CD14-positive monocyte (primary cell): ENCODE measurements at regions not wholly inside any gene's neighbourhood (a gene's known extent, or its start where the extent isn't known, plus 50 kb on each side); places are given as distances from the start of the nearest gene placed in this dataset.

Source experiments
- DNase-seq, 3 donors: peaks; one replicate each; pipeline ENCODE4 v3.0.0-alpha.2; 2011 to 2022
- H2AFZ ChIP-seq: 2 replicates; pipeline ENCODE4 v1.6.0; 2012; ENCODE audit warnings: mild to moderate bottlenecking, low read depth, low read length, inconsistent platforms; ENCODE audit not compliant: insufficient read depth, poor library complexity, severe bottlenecking
- H3K27ac ChIP-seq, 2 donors: 1 replicate in 1 of 2; 2 replicates in 1 of 2; pipeline ENCODE4 v1.5.1; 2012 to 2013; ENCODE audit warnings: low read length in 2 of 2, control low read depth in 1 of 2, inconsistent platforms in 1 of 2, low read depth in 1 of 2, mild to moderate bottlenecking in 1 of 2
- H3K27me3 ChIP-seq, 2 donors: one replicate each; pipeline versions ENCODE4 v1.6.0 to v1.6.1; 2011 to 2013; ENCODE audit warnings: low read length in 2 of 2; ENCODE audit not compliant: control insufficient read depth in 2 of 2, insufficient read depth in 2 of 2
- H3K36me3 ChIP-seq, 2 donors: replicated peaks in 1 of 2; 1 replicate in 1 of 2; 2 replicates in 1 of 2; pipeline versions ENCODE4 v1.5.1 to v1.6.1; 2012 to 2013; ENCODE audit warnings: low read length in 2 of 2, control low read depth in 1 of 2, inconsistent platforms in 1 of 2, mild to moderate bottlenecking in 1 of 2; ENCODE audit not compliant: insufficient read depth in 2 of 2, control insufficient read depth in 1 of 2
- H3K4me1 ChIP-seq, 2 donors: 1 replicate in 1 of 2; 2 replicates in 1 of 2; pipeline versions ENCODE4 v1.5.1 to v1.6.1; 2012 to 2013; ENCODE audit warnings: low read length in 2 of 2, control low read depth in 1 of 2, inconsistent platforms in 1 of 2, mild to moderate bottlenecking in 1 of 2, moderate library complexity in 1 of 2; ENCODE audit not compliant: insufficient read depth in 2 of 2, control insufficient read depth in 1 of 2
- H3K4me2 ChIP-seq: replicated peaks from 2 replicates; pipeline ENCODE3; 2012; ENCODE audit warnings: low read length, moderate library complexity, mild to moderate bottlenecking; ENCODE audit not compliant: poor library complexity, severe bottlenecking; ENCODE audit errors: extremely low read depth
- H3K4me3 ChIP-seq, 3 experiments: fragments of 200-600 bp in 1 of 3; sonication (generic) in 1 of 3; replicated peaks in 1 of 3; 1 replicate in 2 of 3; 2 replicates in 1 of 3; pipeline ENCODE4 v1.5.1; 2011 to 2013; ENCODE audit warnings: low read length in 3 of 3, mild to moderate bottlenecking in 3 of 3, control low read depth in 2 of 3, low read depth in 2 of 3, inconsistent platforms in 1 of 3, moderate library complexity in 1 of 3
- H3K79me2 ChIP-seq: 2 replicates; pipeline ENCODE4 v1.6.0; 2012; ENCODE audit warnings: mild to moderate bottlenecking, control low read depth, inconsistent platforms, low read length, moderate library complexity; ENCODE audit not compliant: insufficient read depth
- H3K9ac ChIP-seq: 2 replicates; pipeline ENCODE4 v1.6.0; 2017; ENCODE audit warnings: low read length, mild to moderate bottlenecking; ENCODE audit not compliant: insufficient read depth, poor library complexity, severe bottlenecking
- H3K9me3 ChIP-seq, 2 donors: replicated peaks in 1 of 2; 1 replicate in 1 of 2; 2 replicates in 1 of 2; pipeline versions ENCODE4 v1.5.1 to v1.6.1; 2012 to 2013; ENCODE audit warnings: low read length in 2 of 2, control low read depth in 1 of 2; ENCODE audit not compliant: control insufficient read depth in 1 of 2, insufficient read depth in 1 of 2
- H4K20me1 ChIP-seq: 2 replicates; pipeline ENCODE4 v1.6.0; 2012; ENCODE audit warnings: mild to moderate bottlenecking, low read length, control low read depth, moderate library complexity; ENCODE audit not compliant: insufficient read depth
- H3K27ac Mint-ChIP-seq, 7 donors: one replicate each; pipeline ENCODE4 v1.8.0; 2020; ENCODE audit warnings: mild to moderate bottlenecking in 7 of 7, mixed read lengths in 7 of 7, moderate library complexity in 6 of 7, inconsistent platforms in 2 of 7
- H3K27me3 Mint-ChIP-seq, 3 donors: one replicate each; pipeline ENCODE4 v1.8.0; 2021 to 2022; ENCODE audit warnings: low read depth in 3 of 3, mild to moderate bottlenecking in 3 of 3, mixed read lengths in 3 of 3, moderate library complexity in 3 of 3, inconsistent platforms in 1 of 3
- H3K36me3 Mint-ChIP-seq, 2 donors: one replicate each; pipeline ENCODE4 v1.8.0; 2020; ENCODE audit warnings: mixed read lengths in 2 of 2, inconsistent platforms in 1 of 2, mild to moderate bottlenecking in 1 of 2
- H3K4me1 Mint-ChIP-seq: one replicate; pipeline ENCODE4 v1.8.0; 2020; ENCODE audit warnings: mild to moderate bottlenecking, mixed read lengths
- H3K4me3 Mint-ChIP-seq, 2 donors: one replicate each; pipeline ENCODE4 v1.8.0; 2020; ENCODE audit warnings: mild to moderate bottlenecking in 2 of 2, mixed read lengths in 2 of 2, moderate library complexity in 1 of 2
- H3K9me3 Mint-ChIP-seq, 7 donors: one replicate each; pipeline ENCODE4 v1.8.0; 2020 to 2022; ENCODE audit warnings: mixed read lengths in 7 of 7, mild to moderate bottlenecking in 6 of 7, moderate library complexity in 6 of 7, inconsistent platforms in 2 of 7
- WGBS: methylation state at CpG from one replicate; pipeline ENCODE4 v1.1.5; 2013; ENCODE audit warnings: missing lambda C conversion rate; ENCODE audit not compliant: insufficient coverage; 5-methylcytosine and 5-hydroxymethylcytosine counted together
- intact Hi-C, 2 donors: fragments of 100-400 bp; cut with micrococcal nuclease; formaldehyde crosslinking; loops; one replicate each; pipeline versions ENCODE4 v1.15.0 to v1.15.1; 2023
- TF ChIP-seq, protein P1 (sequence below): fragments of 200-600 bp; IDR thresholded peaks from one replicate; pipeline ENCODE4 v1.8.0; 2022; ENCODE audit warnings: antibody characterized with exemption, mild to moderate bottlenecking

DNA sequence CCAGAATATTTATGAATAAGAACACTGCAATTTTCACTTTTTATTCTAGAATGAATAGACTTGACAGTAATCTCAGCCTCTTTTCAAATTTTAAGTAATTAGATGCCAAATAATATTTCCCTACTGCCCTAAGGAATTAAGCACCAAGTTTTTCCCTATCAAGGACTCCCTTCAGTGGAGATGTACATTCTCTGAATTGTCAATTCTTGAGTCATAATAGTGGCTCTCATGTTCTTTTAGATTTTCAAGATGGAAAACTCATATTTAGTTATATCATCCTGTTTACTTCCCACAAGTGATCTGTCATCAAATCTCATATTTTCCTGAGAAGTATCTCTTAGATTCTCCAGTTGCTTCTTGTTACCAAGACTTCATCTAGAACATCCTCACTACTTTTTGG is 1248.9 kb upstream of the CHAC2 start:
- Histone ChIP-seq H3K4me1 (no peaks in the 10 kb centered on the region), H3K79me2 (no peaks in the 10 kb centered on the region), H3K27ac (no peak overlapping the region), H3K36me3 (no peaks in the 10 kb centered on the region), H3K27me3 (no peaks in the 10 kb centered on the region), H3K4me3 (no peak overlapping the region), H3K9me3 (no peaks in the 10 kb centered on the region), H3K4me2 (no peak overlapping the region), H4K20me1 (no peaks in the 10 kb centered on the region), H3K9ac (no peak overlapping the region), H2AFZ (no peak overlapping the region)
- Mint-ChIP-seq H3K27ac (no peak overlapping the region), H3K36me3 (no peaks in the 10 kb centered on the region), H3K4me3 (no peak overlapping the region), H3K27me3 (no peaks in the 10 kb centered on the region), H3K4me1 (no peaks in the 10 kb centered on the region), H3K9me3 (peaks cover 0 to 6% (median 0%) of the 10 kb centered on the region in 7 donors)
- no peak for DNase-seq
- TF ChIP-seq, protein P1, sequence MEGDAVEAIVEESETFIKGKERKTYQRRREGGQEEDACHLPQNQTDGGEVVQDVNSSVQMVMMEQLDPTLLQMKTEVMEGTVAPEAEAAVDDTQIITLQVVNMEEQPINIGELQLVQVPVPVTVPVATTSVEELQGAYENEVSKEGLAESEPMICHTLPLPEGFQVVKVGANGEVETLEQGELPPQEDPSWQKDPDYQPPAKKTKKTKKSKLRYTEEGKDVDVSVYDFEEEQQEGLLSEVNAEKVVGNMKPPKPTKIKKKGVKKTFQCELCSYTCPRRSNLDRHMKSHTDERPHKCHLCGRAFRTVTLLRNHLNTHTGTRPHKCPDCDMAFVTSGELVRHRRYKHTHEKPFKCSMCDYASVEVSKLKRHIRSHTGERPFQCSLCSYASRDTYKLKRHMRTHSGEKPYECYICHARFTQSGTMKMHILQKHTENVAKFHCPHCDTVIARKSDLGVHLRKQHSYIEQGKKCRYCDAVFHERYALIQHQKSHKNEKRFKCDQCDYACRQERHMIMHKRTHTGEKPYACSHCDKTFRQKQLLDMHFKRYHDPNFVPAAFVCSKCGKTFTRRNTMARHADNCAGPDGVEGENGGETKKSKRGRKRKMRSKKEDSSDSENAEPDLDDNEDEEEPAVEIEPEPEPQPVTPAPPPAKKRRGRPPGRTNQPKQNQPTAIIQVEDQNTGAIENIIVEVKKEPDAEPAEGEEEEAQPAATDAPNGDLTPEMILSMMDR: no peak
- intact Hi-C loops: no loop called here

DNA sequence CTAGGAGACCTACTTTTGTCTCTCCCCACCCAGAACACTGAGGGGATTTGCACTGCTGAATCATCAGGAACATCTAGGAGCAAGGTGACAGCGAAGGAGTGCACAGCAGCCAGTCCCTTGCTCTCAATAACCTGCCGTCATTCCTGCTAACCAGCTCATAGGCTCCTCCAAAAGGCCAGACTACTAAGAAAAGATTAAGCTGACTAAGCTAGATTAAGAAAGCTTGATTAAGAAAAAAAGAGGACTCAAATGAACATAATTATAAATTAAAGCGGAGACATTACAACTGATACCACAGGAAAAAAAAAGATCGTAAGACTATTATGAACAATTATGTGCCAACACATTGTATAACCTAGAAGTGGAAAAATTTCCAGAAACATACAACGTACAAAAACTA is 1254.8 kb upstream of the CHAC2 start:
- H3K4me3 Mint-ChIP-seq: no peak overlapping the region
- Histone ChIP-seq H3K79me2 (no peaks in the 10 kb centered on the region), H2AFZ (no peak overlapping the region), H3K36me3 (no peaks in the 10 kb centered on the region), H3K27ac (no peak overlapping the region), H3K27me3 (no peaks in the 10 kb centered on the region), H3K9me3 (peaks cover 4 to 5% of the 10 kb centered on the region in 2 donors), H3K4me3 (no peak overlapping the region), H3K9ac (no peak overlapping the region), H3K4me2 (no peak overlapping the region), H3K4me1 (no peaks in the 10 kb centered on the region), H4K20me1 (no peaks in the 10 kb centered on the region)
- DNase-seq: no peak
- no peaks in the 10 kb centered on the region for H3K27me3 Mint-ChIP-seq
- H3K9me3 Mint-ChIP-seq: peaks cover 0 to 8% (median 2%) of the 10 kb centered on the region in 7 donors
- no peak overlapping the region for H3K27ac Mint-ChIP-seq
- H3K36me3 Mint-ChIP-seq: no peaks in the 10 kb centered on the region
- WGBS: no CpG with 5 or more reads among the region's 5 CpGs
- TF ChIP-seq, protein P1: no peak
- no peaks in the 10 kb centered on the region for H3K4me1 Mint-ChIP-seq
- intact Hi-C loops: no loop called here
